Endometrial microvascular endothelial cells (primary cell): ENCODE measurements at regions not wholly inside any gene's neighbourhood (a gene's known extent, or its start where the extent isn't known, plus 50 kb on each side); places are given as distances from the start of the nearest gene placed in this dataset.

Source experiments
- in situ Hi-C: cut with HindIII; loops from 2 replicates; pipeline ENCODE4 v1.10.0; 2017; ENCODE audit warnings: low sequenced_read_pairs, low pct_unique_long_range_greater_than_20kb; ENCODE audit errors: inconsistent ontology term

- in situ Hi-C loops: no loop called here
Measured at GRCh38 chr5:2615917-2616316, 135.6 kb downstream of the IRX2 start.

DNA sequence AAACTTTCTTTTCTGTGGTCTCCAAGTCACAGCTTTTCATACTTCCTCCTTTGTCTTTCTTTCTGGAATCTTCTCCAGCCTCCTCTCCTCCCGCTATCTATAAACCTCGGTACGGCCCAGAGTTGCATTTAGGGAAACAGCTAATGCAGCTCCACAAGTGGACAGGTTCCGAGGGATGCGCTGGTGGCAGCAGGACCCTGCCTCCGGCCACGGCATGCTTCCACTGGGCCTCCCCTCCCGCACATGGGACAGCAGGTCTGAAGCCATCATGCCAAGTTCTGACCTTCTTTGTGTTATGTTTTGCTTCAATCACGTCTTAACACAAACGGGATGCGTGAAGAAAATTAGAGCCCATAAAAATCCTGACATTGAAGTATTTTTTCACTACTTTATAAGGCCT is 136.9 kb downstream of the IRX2 start:
- in situ Hi-C loops: no loop called here

GRCh38 chr5:2611659-2612058 is 139.8 kb downstream of the IRX2 start:
- in situ Hi-C loops: no loop called here

- in situ Hi-C loops: no loop called here
Measured at GRCh38 chr5:2610986-2611385, 140.5 kb downstream of the IRX2 start.

GRCh38 chr5:2608391-2608790 is 143.1 kb downstream of the IRX2 start:
- in situ Hi-C loops: no loop called here

DNA sequence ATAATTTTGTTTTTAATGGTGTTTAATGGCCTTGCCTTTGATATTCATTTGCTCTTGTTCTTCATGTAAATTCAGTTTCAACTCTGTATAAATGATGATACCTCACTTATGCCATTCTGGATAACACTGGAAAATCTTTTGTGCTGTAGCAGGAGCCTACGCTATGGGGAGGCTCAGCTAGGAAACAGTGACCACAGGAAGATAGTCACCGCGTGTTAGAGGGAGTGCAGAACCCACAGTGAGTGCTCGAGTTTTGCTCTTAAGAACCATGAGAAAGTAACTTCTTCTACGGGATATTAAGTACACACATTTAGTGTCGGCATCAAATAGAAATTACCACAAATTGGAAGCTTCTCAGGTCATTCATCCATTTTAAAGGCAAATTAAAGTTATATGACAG is 143.9 kb downstream of the IRX2 start:
- in situ Hi-C loops: no loop called here

DNA sequence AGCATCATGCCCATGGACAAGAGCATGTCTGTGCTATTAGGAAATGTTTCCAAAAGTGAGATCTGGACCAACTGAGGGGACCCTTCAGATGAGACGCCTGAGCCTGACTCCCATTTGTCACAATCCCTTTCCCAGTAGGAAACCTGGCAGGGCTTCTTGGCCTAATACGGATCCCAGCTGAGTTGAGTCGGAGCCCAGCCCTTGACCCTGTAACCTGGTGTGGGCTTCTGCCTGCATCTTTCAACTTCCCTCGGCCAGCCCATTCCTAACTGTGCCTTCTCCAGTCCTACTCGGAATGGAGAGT is 148.3 kb downstream of the IRX2 start:
- in situ Hi-C loops: no loop called here

GRCh38 chr5:2602451-2603271 is 148.8 kb downstream of the IRX2 start:
- in situ Hi-C loops: no loop called here

DNA sequence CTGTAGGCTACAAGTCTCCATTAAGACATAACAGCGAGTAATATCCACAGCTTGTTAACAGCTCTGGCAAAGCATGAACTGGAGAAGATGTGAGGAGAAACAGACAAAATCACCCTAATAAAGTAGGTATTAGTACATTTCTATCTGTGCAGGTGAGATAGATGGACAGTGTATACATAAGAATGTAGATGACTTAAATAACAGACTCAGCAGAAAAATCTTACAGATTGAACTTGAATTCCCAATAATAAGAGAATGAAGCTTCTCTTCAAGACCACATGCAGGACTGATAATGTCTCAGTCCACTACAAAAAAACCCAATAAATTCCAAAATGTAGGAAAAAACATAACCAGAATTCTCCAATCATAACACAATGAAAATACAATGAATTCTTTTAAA is 153.0 kb downstream of the IRX2 start:
- in situ Hi-C loops: no loop called here

- in situ Hi-C loops: no loop called here
Measured at GRCh38 chr5:2594701-2595100, 156.8 kb downstream of the IRX2 start.

GRCh38 chr5:2592766-2593165 is 158.7 kb downstream of the IRX2 start:
- in situ Hi-C loops: no loop called here

GRCh38 chr5:2591777-2592453 is 159.6 kb downstream of the IRX2 start:
- in situ Hi-C loops: no loop called here

- in situ Hi-C loops: no loop called here
Measured at GRCh38 chr5:2588850-2589501, 162.5 kb downstream of the IRX2 start.

- in situ Hi-C loops: no loop called here
Measured at GRCh38 chr5:2587189-2588031, 164.1 kb downstream of the IRX2 start.

GRCh38 chr5:2586016-2586715 is 165.3 kb downstream of the IRX2 start:
- in situ Hi-C loops: no loop called here

- in situ Hi-C loops: no loop called here
Measured at GRCh38 chr5:2584579-2585269, 166.8 kb downstream of the IRX2 start.

DNA sequence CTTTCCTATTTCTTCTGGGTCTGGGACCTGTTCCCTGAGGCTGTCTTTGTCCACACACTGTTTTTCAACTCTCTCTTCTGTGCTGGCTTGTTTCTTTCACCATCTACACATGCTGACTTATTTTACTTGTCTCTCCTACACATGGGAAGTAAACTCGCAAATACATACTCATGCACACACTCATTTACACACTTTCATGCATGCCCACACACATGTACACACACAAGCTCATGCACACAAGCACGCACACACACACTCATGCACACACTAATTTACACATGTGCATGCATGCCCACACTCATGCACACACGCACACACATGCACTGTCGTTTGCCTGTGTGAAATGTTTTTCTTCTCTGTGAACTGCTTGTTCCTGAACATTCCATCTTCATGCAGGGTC is 169.0 kb downstream of the IRX2 start:
- in situ Hi-C loops: no loop called here

DNA sequence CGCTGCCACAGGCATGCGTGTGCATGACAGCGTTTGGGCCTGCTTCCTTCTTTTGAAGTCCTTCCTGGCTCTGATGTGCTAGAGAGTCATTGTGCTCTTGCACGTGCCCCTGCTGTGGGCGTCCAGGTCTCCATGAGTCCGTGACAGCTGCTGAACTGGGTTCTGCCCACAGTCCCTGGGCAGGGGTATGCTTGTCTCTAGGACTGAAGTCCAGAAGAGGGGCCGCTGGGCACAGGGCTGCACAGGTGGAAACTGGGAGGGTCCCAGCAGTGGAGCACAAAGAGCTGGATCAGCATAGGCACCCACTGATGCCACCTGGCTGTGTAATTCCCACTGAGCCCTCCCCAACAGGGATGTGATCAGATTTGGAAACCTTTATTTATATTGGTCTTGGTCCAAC is 169.4 kb downstream of the IRX2 start:
- in situ Hi-C loops: no loop called here
